ENCODE measurements at regions not wholly inside any gene's neighbourhood (a gene's known extent, or its start where the extent isn't known, plus 50 kb on each side); places are given as distances from the start of the nearest gene placed in this dataset.

DNA sequence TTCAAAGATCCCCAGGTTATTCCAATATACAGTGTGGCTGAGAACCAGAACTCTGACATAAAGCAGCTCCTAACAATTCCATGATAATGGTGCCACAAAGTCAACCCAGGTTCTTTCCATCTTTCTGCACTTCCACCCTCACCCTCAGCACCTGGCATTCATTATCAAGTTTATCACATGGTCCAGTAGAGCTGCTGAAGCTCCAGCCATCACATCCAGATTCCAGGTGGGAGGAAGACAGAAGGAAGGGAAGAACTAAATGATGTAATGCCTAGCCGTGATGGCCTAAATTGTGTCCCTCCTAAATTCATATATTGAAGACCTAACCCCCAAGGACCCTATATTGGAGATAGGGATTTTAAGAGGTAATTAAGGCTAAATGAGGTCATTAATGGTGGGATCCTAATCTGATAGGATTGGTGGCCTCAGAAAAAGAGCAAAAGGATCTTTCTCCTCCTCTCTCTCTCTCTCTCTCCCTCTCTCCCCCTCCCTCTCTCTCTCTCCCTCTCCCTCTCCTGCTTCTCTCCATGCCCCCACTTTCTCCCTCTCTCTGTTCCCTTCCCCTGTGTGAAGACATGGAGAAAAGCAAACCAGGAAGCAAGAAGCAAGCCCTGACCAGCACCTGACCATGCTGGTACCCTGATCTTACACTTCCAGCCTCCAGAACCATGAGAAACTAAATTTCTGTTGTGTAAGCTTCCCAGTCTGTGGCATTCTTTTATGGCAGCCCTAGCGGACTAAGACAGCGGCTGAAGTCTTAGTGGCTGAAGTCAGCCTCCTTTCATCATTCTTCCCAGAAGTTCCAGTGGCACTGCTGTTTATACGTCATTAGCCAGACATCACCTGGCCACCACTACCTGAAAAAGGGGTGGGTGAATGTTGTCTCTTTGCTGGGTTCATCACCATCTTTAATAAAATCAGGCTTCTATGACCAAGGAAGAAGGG is 369.7 kb upstream of the PROK2 start:
- peaks cover 0 to 13% (median 3%) of the 10 kb centered on the region in 10 experiments; a peak in 4 of 20 replicates for H3K4me1 ChIP-seq
- H4K20me1 ChIP-seq = no peaks in the 10 kb centered on the region
- H3K27me3 ChIP-seq = no peaks in the 10 kb centered on the region
- H3K27ac ChIP-seq = no peak overlapping the region
- H3K9me3 ChIP-seq (replicated peaks in 1 of 11) = peaks cover 4 to 17% (median 9%) of the 10 kb centered on the region in 11 experiments; a peak in 18 of 22 replicates
- no peaks in the 10 kb centered on the region for H3K36me3 ChIP-seq
- no peak for TF ChIP-seq Cebpa-rat (IDR thresholded peaks at IDR 0.05)
- no peak overlapping the region for H3K4me2 ChIP-seq
- H3K4me3 ChIP-seq = no peak overlapping the region
- H3K9ac ChIP-seq = no peak overlapping the region

DNA sequence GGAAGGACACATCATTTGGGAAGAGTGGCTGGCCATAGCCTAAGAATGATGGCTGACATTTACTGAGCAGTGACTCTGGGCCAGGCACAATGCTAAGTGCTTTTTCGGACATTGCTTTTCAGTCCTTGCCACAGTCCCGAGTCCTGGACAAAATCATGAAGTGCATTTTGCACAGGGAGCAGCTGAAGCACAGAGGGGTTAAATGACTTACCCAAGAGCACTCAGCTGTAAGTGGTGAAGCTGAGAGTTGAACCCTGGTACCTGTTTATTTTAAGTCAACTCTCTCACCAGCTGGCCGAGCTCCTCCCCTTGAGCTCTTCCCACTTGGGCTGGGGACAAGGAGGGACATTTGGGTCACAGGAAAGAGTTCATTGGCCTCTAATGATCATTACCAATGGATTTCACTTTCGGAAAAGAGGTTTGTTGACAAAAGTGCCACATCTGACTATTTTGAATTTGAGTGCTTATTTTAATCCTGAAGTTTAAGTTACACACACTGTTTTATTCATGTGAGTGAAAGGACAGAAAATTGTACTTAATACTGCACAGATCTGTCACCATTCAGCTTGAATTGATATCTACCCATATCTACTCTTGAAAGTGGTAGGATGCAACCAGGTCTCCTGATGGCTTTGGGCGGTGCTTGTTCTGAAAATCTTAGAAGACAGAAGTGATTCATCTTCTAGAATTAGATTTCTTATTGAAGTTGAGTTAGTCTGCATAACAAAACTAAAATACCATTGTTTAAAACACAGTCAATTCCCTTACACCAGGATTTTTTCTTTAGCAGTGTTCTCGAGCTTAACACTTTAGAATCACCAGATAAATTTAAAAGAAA is 368.7 kb upstream of the PROK2 start:
- Histone ChIP-seq H4K20me1 (no peaks in the 10 kb centered on the region), H3K4me2 (no peak overlapping the region), H3K4me1 (peaks cover 0 to 13% (median 3%) of the 10 kb centered on the region in 10 experiments; a peak in 4 of 20 replicates), H3K4me3 (no peak overlapping the region), H3K9ac (no peak overlapping the region), H3K27ac (no peak overlapping the region), H3K27me3 (no peaks in the 10 kb centered on the region), H3K9me3 (replicated peaks in 1 of 11) (peaks cover 5 to 24% (median 11%) of the 10 kb centered on the region in 11 experiments; a peak in 20 of 22 replicates), H3K36me3 (no peaks in the 10 kb centered on the region)
- no peak for TF ChIP-seq Cebpa-rat (IDR thresholded peaks at IDR 0.05)

DNA sequence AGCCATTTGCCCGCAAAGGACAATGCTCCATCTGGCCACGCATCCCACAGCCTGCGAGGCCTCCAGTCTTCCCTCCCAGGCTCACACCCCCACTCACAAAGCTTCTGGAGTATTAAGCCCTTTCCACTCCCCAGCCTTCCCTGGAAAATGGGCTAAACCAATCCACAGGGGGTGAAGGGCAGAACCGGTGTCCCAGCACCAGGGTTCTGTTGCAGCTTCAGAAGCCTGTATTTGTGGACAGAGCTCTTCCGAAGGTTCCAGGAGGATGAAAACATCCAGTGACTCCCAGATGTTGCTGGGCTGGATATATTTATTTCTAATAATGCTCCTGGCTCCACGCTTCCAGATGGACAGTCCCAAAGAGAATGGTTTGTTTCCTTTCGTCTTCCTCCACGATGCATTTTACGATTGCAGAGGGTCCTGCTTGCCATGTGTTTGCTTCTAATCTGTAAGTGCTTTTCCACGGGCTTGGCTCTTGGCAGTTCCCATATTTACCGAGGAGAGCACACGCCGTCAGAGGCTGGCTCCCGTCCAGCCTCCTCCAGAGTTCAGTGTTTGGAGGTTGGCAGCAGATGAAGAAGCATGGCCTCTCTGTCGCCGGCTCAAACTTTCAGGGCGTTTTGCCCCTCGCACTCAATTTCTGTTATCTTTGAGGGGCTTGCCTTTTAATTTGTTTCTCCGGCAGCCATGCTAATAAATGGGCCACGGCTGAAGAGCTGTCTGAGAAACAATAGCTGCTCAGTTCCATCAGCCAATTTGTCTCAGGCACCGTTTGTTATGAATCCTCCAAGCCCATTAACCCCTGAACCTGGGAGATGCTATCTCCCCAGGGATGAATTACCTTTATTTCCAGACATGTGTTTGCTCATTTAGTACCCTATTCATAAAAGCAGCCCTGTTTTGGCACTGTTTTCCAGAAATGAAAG is 367.9 kb upstream of the PROK2 start:
- H3K9me3 ChIP-seq (replicated peaks in 1 of 11) = peaks cover 13 to 32% (median 18%) of the 10 kb centered on the region in 11 experiments
- no peak overlapping the region for H3K4me2 ChIP-seq
- no peaks in the 10 kb centered on the region for H4K20me1 ChIP-seq
- H3K27ac ChIP-seq = no peak overlapping the region
- H3K27me3 ChIP-seq = no peaks in the 10 kb centered on the region
- peaks cover 0 to 4% (median 0%) of the 10 kb centered on the region in 10 experiments; a peak in 3 of 20 replicates for H3K4me1 ChIP-seq
- H3K36me3 ChIP-seq = no peaks in the 10 kb centered on the region
- no peak overlapping the region for H3K4me3 ChIP-seq
- no peak overlapping the region for H3K9ac ChIP-seq
- no peak for TF ChIP-seq Cebpa-rat (IDR thresholded peaks at IDR 0.05)

DNA sequence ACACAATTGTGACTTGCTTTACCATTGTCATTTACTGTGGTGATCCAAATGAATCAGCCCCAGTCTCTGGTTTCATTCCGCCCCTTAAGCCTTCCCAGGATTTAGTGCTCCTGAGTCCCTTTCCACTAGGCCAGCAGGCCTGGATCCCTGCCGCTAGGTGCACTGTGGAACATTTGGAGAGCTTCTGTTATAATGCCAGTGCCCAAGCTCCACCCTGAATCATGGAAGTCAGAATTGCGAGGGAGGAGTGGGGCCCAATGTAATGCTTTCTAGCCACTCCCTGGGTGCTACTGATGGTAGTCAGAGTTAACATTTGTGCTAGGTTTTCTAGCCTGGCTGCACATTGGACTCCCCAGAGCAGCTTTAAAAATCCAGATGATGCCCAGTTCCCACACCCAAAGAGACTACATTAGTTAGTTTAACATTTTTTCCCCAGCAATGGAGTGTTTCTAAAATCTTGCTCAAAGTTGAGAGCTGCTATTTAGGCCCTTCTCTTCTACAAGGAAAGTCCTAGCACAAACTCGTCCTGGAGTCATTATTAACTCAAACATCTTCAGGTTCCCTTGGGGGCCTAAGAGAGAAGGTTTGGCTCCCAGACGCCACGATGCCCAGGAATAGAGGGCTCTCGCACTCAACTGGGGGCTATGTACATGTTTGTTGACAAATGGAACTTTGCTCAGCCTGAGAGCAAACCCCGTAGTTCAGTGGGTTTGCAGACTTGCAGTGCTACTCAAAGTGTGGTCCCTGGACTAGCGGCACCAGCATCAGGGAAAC is 366.7 kb upstream of the PROK2 start:
- Histone ChIP-seq H3K27ac (no peak overlapping the region), H4K20me1 (no peaks in the 10 kb centered on the region), H3K4me1 (no peaks in the 10 kb centered on the region), H3K4me3 (no peak overlapping the region), H3K36me3 (no peaks in the 10 kb centered on the region), H3K27me3 (no peaks in the 10 kb centered on the region), H3K9ac (no peak overlapping the region), H3K4me2 (no peak overlapping the region), H3K9me3 (replicated peaks in 1 of 11) (peaks cover 13 to 38% (median 23%) of the 10 kb centered on the region in 11 experiments)
- no peak for TF ChIP-seq Cebpa-rat (IDR thresholded peaks at IDR 0.05)

DNA sequence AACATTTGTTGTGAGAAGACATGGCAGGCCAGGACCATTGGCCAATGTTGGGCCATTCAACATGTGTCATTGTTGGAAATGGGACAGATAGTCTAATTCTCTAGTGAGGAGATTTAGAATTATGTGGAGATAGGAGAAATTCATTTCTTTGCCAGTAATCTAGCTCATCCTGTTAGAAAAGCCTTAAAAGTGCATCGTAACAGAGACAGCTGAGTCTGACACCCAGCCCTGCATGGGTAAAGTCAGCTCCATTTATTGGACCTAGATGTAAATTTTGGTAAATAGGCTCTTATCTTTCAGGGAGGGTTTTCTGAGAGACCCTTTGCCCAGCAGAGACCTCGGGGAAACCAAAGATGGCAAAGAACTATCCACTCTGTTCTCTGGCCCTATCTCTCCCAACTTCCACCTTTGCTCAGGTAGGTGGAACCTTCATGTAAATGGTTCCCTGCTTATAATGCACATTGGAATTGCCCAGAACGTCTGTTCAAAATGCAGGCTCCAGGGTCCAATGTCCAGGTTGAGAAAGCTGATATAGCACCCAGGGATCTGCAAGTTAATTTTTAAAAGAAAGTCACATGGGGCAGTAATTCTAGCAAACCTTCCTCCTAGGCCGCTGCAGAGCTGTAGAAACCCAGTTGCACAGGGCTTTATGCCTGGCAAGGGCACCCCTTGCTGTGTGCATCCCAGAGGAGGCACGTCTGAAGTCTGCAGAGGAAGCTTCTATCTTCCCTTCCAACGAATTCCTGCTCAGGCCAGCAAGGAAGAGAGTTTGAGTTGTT is 365.9 kb upstream of the PROK2 start:
- Histone ChIP-seq H4K20me1 (no peaks in the 10 kb centered on the region), H3K9ac (no peak overlapping the region), H3K36me3 (no peaks in the 10 kb centered on the region), H3K4me3 (no peak overlapping the region), H3K4me1 (no peaks in the 10 kb centered on the region; a peak in 1 of 20 replicates), H3K9me3 (replicated peaks in 1 of 11) (peaks cover 13 to 38% (median 23%) of the 10 kb centered on the region in 11 experiments), H3K27ac (no peak overlapping the region), H3K4me2 (no peak overlapping the region), H3K27me3 (no peaks in the 10 kb centered on the region)
- TF ChIP-seq Cebpa-rat (IDR thresholded peaks at IDR 0.05) = no peak

DNA sequence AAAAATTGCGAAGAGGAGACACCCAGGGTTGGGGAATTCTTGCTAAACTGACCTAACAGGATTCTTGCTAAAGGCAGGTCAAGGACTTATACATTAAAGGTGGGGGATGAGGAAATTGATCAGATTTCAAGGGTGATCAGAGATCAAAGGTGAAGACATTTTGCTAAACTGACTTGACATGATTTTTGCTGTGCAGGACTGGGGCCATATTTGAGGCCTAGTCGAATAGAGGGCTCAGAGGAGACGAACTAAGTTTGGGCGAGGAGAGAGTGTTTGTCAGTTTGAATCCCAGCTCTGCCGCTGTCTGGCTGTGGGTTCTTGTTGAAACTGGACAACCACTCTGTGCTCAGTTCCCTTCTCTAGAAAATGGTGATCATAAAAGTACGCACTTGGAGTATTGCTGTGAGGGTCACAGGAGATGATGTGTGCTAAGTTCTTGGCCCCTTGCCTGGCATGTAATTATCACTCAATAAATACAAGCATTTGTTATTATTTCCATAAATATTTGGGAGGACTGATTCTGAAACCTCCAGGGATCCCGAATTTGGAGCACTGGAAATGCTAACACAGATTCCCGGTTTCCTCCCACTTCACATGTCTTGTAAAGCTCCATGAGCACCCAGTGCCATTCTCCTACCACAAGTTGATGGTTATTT is 364.8 kb upstream of the PROK2 start:
- Histone ChIP-seq H3K27me3 (no peaks in the 10 kb centered on the region), H3K27ac (no peak overlapping the region), H3K9ac (no peak overlapping the region), H3K4me2 (no peak overlapping the region), H3K4me3 (no peak overlapping the region), H3K36me3 (no peaks in the 10 kb centered on the region), H3K4me1 (peaks cover 6 to 10% (median 8%) of the 10 kb centered on the region in 10 experiments), H4K20me1 (no peaks in the 10 kb centered on the region), H3K9me3 (replicated peaks in 1 of 11) (peaks cover 13 to 38% (median 23%) of the 10 kb centered on the region in 11 experiments)
- TF ChIP-seq Cebpa-rat (IDR thresholded peaks at IDR 0.05) = no peak

DNA sequence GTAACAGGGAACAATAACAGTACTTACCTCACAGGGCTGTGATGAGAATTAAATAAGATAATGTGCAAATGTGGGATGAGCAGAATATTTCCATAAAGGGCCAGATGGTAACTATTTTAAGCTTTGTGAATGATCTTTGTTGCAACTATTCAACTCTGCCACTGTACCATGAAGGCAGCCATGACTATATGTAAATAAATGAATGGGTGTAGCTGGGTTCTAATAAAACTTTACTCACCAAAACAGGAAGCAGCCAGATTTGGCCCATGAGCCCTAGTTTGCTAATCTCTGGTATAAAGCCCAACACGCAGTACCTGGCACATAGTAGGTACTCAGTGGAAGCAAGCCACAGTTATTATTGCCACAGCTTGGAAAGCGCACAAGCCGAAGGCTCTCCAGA is 362.7 kb upstream of the PROK2 start:
- Histone ChIP-seq H3K9ac (no peak overlapping the region), H3K36me3 (no peaks in the 10 kb centered on the region), H3K4me1 (peaks cover 14 to 32% (median 17%) of the 10 kb centered on the region in 10 experiments), H3K4me2 (no peak overlapping the region), H3K27me3 (no peaks in the 10 kb centered on the region), H3K9me3 (replicated peaks in 1 of 11) (peaks cover 9 to 24% (median 11%) of the 10 kb centered on the region in 11 experiments; a peak in 21 of 22 replicates), H4K20me1 (no peaks in the 10 kb centered on the region), H3K4me3 (no peak overlapping the region), H3K27ac (no peak overlapping the region)
- no peak for TF ChIP-seq Cebpa-rat (IDR thresholded peaks at IDR 0.05)

Data from BLaER1 treated with 17β-estradiol and CSF1 and Interleukin-3, amounts not matched to agents 10 nM and 100 nM (cell line).